Cardiac fibroblast (primary cell): ENCODE measurements at regions not wholly inside any gene's neighbourhood (a gene's known extent, or its start where the extent isn't known, plus 50 kb on each side); places are given as distances from the start of the nearest gene placed in this dataset.

Experiments
- DNase-seq, 2 donors: peaks; one replicate each; pipeline versions ENCODE4 v3.0.0 to v3.0.0-alpha.2; 2010; ENCODE audit warnings: low read depth in 2 of 2
- H3K4me3 ChIP-seq, 2 donors: replicated peaks in 1 of 2; 1 replicate in 1 of 2; 2 replicates in 1 of 2; pipeline ENCODE4 v1.5.1; 2011; ENCODE audit warnings: low read depth in 2 of 2, low read length in 2 of 2, mild to moderate bottlenecking in 2 of 2, moderate library complexity in 1 of 2
- TF ChIP-seq, protein P1 (sequence below): IDR thresholded peaks from one replicate; pipeline ENCODE4 v1.5.1; 2011; ENCODE audit warnings: low read depth, mild to moderate bottlenecking, low read length, inconsistent platforms

DNA sequence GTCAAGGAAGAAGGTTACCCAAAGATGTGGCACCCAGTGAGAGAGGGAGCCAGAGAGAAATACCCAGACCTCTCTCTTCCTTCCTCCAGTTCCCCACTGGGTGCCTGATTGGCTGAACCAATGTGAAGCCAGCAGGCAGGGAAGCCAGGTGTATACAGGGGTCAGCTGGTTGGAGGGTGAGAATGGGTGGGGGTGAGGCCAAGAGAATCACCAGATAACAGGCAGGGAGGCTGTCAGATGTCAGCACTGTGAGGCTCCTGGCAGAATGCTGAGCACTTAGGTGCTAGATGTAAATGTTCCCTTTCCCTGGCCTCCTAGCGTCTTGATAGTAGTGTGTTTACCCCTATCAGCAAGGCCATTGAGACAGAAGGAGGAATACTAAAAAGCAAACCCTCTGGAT is 104.0 kb upstream of the MGAT5 start:
- H3K4me3 ChIP-seq: no peak overlapping the region
- TF ChIP-seq, protein P1, sequence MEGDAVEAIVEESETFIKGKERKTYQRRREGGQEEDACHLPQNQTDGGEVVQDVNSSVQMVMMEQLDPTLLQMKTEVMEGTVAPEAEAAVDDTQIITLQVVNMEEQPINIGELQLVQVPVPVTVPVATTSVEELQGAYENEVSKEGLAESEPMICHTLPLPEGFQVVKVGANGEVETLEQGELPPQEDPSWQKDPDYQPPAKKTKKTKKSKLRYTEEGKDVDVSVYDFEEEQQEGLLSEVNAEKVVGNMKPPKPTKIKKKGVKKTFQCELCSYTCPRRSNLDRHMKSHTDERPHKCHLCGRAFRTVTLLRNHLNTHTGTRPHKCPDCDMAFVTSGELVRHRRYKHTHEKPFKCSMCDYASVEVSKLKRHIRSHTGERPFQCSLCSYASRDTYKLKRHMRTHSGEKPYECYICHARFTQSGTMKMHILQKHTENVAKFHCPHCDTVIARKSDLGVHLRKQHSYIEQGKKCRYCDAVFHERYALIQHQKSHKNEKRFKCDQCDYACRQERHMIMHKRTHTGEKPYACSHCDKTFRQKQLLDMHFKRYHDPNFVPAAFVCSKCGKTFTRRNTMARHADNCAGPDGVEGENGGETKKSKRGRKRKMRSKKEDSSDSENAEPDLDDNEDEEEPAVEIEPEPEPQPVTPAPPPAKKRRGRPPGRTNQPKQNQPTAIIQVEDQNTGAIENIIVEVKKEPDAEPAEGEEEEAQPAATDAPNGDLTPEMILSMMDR: no peak
- DNase-seq: no peak

- no peak overlapping the region for H3K4me3 ChIP-seq
- TF ChIP-seq, protein P1: no peak
- DNase-seq: no peak
Measured at GRCh38 chr2:134150760-134151159, 103.1 kb upstream of the MGAT5 start.

- no peak overlapping the region for H3K4me3 ChIP-seq
- DNase-seq: no peak
- TF ChIP-seq, protein P1: no peak
Measured at GRCh38 chr2:134152045-134153010, 101.5 kb upstream of the MGAT5 start.

GRCh38 chr2:134153294-134153880 is 100.5 kb upstream of the MGAT5 start:
- DNase-seq: no peak
- H3K4me3 ChIP-seq: no peak overlapping the region
- TF ChIP-seq, protein P1: no peak

GRCh38 chr2:134154246-134154645 is 99.6 kb upstream of the MGAT5 start:
- H3K4me3 ChIP-seq: no peak overlapping the region
- no peak for DNase-seq
- TF ChIP-seq, protein P1: no peak

DNA sequence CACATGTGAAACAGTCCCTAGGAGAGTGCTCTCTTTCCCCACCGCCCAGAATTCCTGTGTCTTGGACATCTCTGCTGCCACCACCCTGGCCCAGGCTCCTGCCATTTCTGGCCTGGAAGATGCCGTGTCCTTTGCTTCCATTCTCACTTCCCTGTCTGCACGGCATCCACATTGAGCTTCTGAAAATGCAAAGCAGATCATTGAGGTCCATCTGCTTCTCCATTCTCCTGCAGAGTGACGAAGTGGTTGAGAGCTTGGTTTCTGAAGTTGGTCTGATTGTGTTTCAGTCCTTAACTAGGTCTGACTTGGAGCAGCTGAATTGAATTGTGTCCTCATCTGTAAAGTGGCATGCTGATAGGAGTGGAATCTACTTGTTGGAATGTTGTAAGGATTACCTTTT is 98.7 kb upstream of the MGAT5 start:
- DNase-seq: no peak
- no peak overlapping the region for H3K4me3 ChIP-seq
- TF ChIP-seq, protein P1: no peak
